Ovary (tissue), 7 donors: ENCODE measurements at regions not wholly inside any gene's neighbourhood (a gene's known extent, or its start where the extent isn't known, plus 50 kb on each side); places are given as distances from the start of the nearest gene placed in this dataset.

ENCODE experiments used
- DNase-seq, 5 donors: peaks; one replicate each; pipeline ENCODE4 v3.0.0-alpha.2; 2019 to 2020
- H3K27ac ChIP-seq, 2 donors: fragments of 200-600 bp; one replicate each; pipeline versions ENCODE4 v1.5.1 to v1.8.0; 2019 to 2022
- H3K27me3 ChIP-seq: fragments of 200-600 bp; one replicate; pipeline ENCODE4 v1.8.0; 2022
- H3K36me3 ChIP-seq: fragments of 200-600 bp; sonication (generic); one replicate; pipeline ENCODE4 v1.5.1; 2019
- H3K4me1 ChIP-seq: one replicate; pipeline ENCODE4 v1.8.1; 2013; ENCODE audit warnings: mild to moderate bottlenecking, moderate library complexity; ENCODE audit not compliant: insufficient read depth
- H3K4me3 ChIP-seq: fragments of 200-600 bp; sonication (generic); one replicate; pipeline ENCODE4 v1.5.1; 2017
- H3K9me3 ChIP-seq, 2 donors: fragments of 200-600 bp in 1 of 2; sonication (generic) in 1 of 2; one replicate each; pipeline versions ENCODE4 v1.5.1 to v1.8.1; 2013 to 2019; ENCODE audit warnings: mild to moderate bottlenecking in 1 of 2, moderate library complexity in 1 of 2
- EP300 ChIP-seq: sonication (generic); formaldehyde crosslinking; IDR thresholded peaks from one replicate; pipeline ENCODE4 v1.6.1; 2017; ENCODE audit warnings: antibody characterized with exemption
- POLR2A ChIP-seq: fragments of 450-650 bp; IDR thresholded peaks from one replicate; pipeline ENCODE4 v1.6.1; 2017; ENCODE audit warnings: antibody characterized with exemption, mild to moderate bottlenecking, moderate library complexity
- WGBS, 3 donors: extraction: QIAGEN DNeasy Blood & Tissue Kit in 1 of 3; methylation state at CpG; one replicate each; pipeline versions ENCODE4 v1.1.5 to v1.1.7; 2013 to 2017; 5-methylcytosine and 5-hydroxymethylcytosine counted together
- intact Hi-C, 4 donors: fragments of 100-400 bp; cut with DNase I; formaldehyde crosslinking; loops; one replicate each; pipeline versions ENCODE4 v1.11.0 to v1.15.1; 2022 to 2023
- TF ChIP-seq, protein P1 (sequence below), 3 donors: fragments of 450-650 bp in 2 of 3; fragments of 200-600 bp in 1 of 3; IDR thresholded peaks; one replicate each; pipeline versions ENCODE4 v1.5.1 to v1.8.0; 2016 to 2022; ENCODE audit warnings: antibody characterized with exemption in 3 of 3, mild to moderate bottlenecking in 1 of 3
- donor health status: DM: no; HTN: no; CAD: no; lungs with moderate emphysema.
- donor health status: DM: no; HTN: no; CAD: no.
- donor health status: Bipolar disorder and iron deficiency.
- donor health status: DM: no; HTN: no; CAD: no.
- donor health status: DM: yes; HTN: yes; CAD: no.

DNA sequence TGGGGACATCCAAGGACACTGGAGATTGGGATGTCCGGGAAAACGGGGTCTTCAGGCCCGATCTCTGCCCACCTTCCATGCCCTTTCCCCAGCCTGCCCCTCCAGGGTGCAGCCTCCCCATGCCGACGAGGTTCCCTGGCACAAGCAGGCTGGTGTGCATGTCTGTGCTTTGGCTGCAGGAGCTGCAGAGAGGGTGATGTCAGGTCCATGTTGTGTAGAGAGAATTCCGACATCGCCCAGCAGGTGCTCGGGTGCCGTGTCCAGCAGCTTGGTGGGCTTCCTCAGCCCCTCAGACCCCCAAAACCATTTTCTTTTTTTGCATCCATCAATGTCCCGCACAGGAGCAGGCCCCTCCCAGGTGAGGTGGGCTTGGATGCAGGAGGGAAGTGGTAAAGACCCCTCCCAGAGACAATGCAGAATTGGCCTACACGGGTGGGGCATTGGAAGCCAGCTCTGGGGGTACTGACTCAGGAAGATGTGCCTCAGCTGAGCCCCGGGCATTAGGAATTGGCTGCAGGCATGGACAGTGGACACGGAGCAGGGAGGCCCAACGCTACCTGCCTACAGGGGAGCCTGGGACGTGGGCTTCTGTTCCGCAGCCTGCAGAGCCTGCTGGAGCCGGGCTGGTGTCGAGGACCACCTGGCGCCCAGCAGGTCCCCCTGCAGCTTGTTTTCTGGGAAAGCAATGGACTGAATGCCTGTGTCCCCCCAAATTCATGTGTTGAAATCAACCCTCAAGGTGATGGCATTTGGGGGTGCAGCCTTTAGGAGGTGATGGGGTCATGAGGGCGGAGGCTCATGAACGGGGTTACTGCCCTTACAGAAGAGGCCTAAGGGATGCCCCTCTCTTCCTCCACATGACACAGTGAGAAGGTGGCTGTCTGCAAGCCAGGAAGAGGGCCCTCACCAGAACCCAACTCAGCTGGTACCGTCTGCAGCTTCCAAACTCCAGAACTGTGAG, 97.5 kb downstream of the METRNL start:
- TF ChIP-seq EP300 (no peak), POLR2A (no peak)
- TF ChIP-seq, protein P1, sequence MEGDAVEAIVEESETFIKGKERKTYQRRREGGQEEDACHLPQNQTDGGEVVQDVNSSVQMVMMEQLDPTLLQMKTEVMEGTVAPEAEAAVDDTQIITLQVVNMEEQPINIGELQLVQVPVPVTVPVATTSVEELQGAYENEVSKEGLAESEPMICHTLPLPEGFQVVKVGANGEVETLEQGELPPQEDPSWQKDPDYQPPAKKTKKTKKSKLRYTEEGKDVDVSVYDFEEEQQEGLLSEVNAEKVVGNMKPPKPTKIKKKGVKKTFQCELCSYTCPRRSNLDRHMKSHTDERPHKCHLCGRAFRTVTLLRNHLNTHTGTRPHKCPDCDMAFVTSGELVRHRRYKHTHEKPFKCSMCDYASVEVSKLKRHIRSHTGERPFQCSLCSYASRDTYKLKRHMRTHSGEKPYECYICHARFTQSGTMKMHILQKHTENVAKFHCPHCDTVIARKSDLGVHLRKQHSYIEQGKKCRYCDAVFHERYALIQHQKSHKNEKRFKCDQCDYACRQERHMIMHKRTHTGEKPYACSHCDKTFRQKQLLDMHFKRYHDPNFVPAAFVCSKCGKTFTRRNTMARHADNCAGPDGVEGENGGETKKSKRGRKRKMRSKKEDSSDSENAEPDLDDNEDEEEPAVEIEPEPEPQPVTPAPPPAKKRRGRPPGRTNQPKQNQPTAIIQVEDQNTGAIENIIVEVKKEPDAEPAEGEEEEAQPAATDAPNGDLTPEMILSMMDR (IDR thresholded peaks at IDR 0.05): no peak
- H3K9me3 ChIP-seq: no peaks in the 10 kb centered on the region
- 92 to 97% (median 96%) methylated on average over 22 of the region's 22 CpGs for WGBS, 3 donors

DNA sequence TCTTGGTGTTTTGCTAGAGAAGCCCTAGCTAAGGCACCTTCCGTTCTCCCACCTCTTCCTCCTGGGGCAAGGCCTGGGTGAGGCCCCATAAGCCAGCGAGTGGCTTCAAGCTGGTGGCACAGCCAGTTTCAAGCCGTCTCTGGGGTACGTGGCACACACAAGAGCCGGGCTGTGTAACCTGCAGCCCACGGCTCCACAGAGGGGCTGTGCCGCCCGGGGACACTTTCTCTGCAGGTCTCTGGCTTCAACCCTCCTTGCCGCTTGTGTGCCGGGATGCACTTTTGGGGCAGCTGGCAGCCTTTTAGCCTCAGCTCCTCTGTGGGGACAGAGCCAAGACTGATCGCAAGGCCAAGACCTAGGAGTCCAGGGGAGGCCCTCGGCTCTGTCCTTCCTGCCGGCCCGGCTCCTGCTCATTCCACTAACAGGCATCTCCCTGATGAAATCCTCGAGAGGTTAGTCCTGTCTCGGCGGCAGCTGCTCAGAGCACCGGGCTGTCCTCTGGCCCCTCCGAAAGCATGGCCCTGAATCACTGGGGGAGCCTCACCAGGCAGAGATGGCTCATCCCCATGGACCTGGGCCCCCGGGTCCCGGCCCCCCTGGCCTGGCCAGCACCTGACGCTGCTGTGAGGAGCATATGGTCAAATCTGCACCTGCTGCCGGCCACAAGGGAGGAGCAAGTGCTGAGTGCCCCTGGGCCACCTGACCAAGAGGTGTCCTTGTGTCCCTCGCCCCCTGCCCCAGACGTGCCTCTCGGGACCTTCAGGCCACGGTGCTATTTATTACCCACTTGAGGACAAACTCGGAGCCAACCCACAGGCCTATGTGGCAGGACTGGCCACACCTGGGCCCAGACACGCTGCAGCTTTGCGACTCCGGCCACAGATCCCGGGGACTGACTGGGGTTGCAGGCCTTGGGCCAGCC, 98.5 kb downstream of the METRNL start:
- TF ChIP-seq POLR2A (no peak), EP300 (no peak)
- TF ChIP-seq, protein P1 (IDR thresholded peaks at IDR 0.05): no peak
- WGBS, 3 donors: 86 to 96% (median 93%) methylated on average over 26 to 32 of the region's 32 CpGs

More for the DNA sequence above, 97.5 kb downstream of the METRNL start:
- no peak overlapping the region for H3K27ac ChIP-seq
- H3K36me3 ChIP-seq: no peaks in the 10 kb centered on the region
- H3K4me3 ChIP-seq: no peak overlapping the region
- DNase-seq: peak in 1 of 5 donors; percentile 31
- intact Hi-C loops: no loop called here
- H3K27me3 ChIP-seq: no peaks in the 10 kb centered on the region
- peaks cover 3% of the 10 kb centered on the region for H3K4me1 ChIP-seq

DNA sequence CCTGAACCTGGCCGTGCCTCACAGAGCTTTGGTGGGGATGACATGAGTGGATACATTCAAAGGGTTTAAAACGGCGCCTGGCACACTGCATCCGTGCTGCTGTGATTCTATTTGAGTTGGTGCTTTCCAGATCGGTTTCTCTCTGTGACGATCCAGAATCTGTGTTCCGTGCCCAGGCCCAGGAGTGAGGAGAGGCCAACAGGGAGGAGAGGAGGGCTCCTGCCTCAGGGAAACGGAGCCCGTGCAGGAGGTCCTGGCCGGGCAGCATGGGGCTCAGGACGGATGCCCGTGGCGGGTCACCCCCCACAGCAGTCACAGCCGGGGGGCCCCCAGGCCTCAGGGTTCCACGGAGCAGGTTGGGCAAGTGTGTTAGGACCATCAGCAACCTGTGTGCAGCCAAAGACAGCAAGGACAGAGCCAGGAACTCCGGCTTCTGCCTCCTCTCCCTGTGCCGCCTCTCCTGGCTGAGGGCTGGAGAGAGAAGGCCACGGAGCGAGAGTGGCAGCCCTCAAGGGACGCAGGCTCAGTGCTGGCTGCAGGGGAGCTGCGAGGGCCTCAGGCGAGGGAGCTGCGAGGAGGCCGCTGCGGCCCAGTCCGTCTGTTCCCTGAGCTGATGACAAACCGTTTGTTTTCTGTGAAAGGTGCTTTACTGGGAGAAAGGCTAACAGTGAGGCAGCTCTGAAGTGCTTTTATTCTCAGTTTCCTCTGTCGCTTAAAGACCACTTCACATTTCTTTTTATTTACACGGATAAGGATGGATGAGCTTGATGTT, 99.3 kb downstream of the METRNL start:
- no peak for TF ChIP-seq EP300
- TF ChIP-seq POLR2A: no peak
- TF ChIP-seq, protein P1 (IDR thresholded peaks at IDR 0.05): no peak
- H3K27me3 ChIP-seq: no peaks in the 10 kb centered on the region
- H3K4me3 ChIP-seq: no peak overlapping the region
- DNase-seq: peak in 3 of 5 donors; percentile 10 to 34 (median 17)
- H3K36me3 ChIP-seq: no peaks in the 10 kb centered on the region
- H3K27ac ChIP-seq: no peak overlapping the region
- 72 to 81% (median 79%) methylated on average over 28 to 29 of the region's 29 CpGs for WGBS, 3 donors
- peaks cover 3% of the 10 kb centered on the region for H3K4me1 ChIP-seq
- no peaks in the 10 kb centered on the region for H3K9me3 ChIP-seq
- intact Hi-C loops: no loop called here

More for the DNA sequence above, 98.5 kb downstream of the METRNL start:
- DNase-seq: peak in 3 of 5 donors; percentile 8 to 35 (median 14)
- Histone ChIP-seq H3K9me3 (no peaks in the 10 kb centered on the region), H3K27ac (no peak overlapping the region), H3K36me3 (no peaks in the 10 kb centered on the region), H3K4me3 (no peak overlapping the region), H3K27me3 (no peaks in the 10 kb centered on the region), H3K4me1 (peaks cover 3% of the 10 kb centered on the region)
- intact Hi-C loops: no loop called here

DNA sequence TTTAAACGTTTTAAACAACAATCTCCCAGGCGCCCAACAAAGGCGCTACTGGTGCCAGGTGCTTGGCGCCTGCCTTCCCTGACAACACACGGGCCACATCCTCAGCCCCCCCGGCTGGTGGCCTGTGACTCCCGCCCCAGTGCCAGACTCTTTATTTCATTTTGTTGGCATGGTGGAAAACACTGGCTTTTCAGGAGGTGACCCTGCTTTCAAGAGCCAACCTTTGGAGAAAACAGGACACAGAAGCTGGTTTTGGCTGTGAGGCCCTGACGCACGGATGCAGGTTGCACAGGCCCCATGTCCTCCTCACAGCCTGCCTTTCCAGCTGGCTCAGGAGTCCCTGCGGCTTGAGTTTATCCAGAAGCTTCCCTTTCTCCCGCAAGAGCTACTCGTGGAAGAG, 100.0 kb downstream of the METRNL start:
- intact Hi-C loops: no loop called here
- H3K36me3 ChIP-seq: no peaks in the 10 kb centered on the region
- WGBS, 3 donors: 45 to 62% (median 53%) methylated on average over 12 of the region's 12 CpGs
- H3K27me3 ChIP-seq: no peaks in the 10 kb centered on the region
- H3K4me1 ChIP-seq: peaks cover 3% of the 10 kb centered on the region
- peak; percentile 7 to 43 (median 26) for DNase-seq
- no peak overlapping the region for H3K4me3 ChIP-seq
- TF ChIP-seq EP300 (no peak), POLR2A (no peak)
- TF ChIP-seq, protein P1 (IDR thresholded peaks at IDR 0.05): no peak
- H3K9me3 ChIP-seq: no peaks in the 10 kb centered on the region
- no peak overlapping the region for H3K27ac ChIP-seq
